PC-3 (cell line): ENCODE measurements at regions not wholly inside any gene's neighbourhood (a gene's known extent, or its start where the extent isn't known, plus 50 kb on each side); places are given as distances from the start of the nearest gene placed in this dataset.

ENCODE experiments used
- ATAC-seq: fragments of 200-7000 bp; cut with Tn5 transposase; 2 replicates; pipeline ENCODE4 v1.9.1; 2020; ENCODE audit warnings: mild to moderate bottlenecking, moderate library complexity
- BruUV-seq: library from RNA; stranded (reverse); fragments of 400-500 nt; replicated peaks from 2 replicates; lab custom pipeline; 2021; lab: Mats Ljungman, UMichigan
- CTCF ChIA-PET: fragments of 300-600 bp; sonication (Branson Sonifier 250); formaldehyde crosslinking; loops from one replicate; lab custom pipeline; 2022; ENCODE audit warnings: antibody characterized with exemption; lab: Charles Lee
- POLR2A ChIA-PET: fragments of 300-600 bp; sonication (Branson Sonifier 250); formaldehyde crosslinking; loops from one replicate; lab custom pipeline; 2022; ENCODE audit warnings: antibody characterized with exemption; ENCODE audit not compliant: unreplicated experiment; lab: Charles Lee
- DNase-seq: peaks from one replicate; pipeline ENCODE4 v3.0.0-alpha.2; 2015
- H2AFZ ChIP-seq: fragments of 300-600 bp; sonication (generic); 2 replicates; pipeline ENCODE4 v1.6.0; 2016; ENCODE audit warnings: antibody characterized with exemption, low read length
- H3F3A ChIP-seq: fragments of 300-600 bp; sonication (generic); one replicate; pipeline ENCODE4 v1.6.0; 2017; ENCODE audit warnings: antibody characterized with exemption, low read length, control low read depth, mild to moderate bottlenecking; ENCODE audit not compliant: unreplicated experiment
- H3K27ac ChIP-seq: fragments of 300-600 bp; sonication (generic); 2 replicates; pipeline ENCODE4 v1.5.1; 2016; ENCODE audit warnings: mild to moderate bottlenecking, low read length
- H3K27me3 ChIP-seq: fragments of 300-600 bp; sonication (generic); 2 replicates; pipeline ENCODE4 v1.6.1; 2016; ENCODE audit warnings: low read length, mixed read lengths
- H3K36me3 ChIP-seq: fragments of 300-600 bp; sonication (generic); 2 replicates; pipeline ENCODE4 v1.6.1; 2016; ENCODE audit warnings: low read depth, mixed run types, low read length, mixed read lengths
- H3K4me1 ChIP-seq: fragments of 300-600 bp; sonication (generic); 2 replicates; pipeline ENCODE4 v1.5.1; 2016; ENCODE audit warnings: low read length; ENCODE audit not compliant: insufficient read depth
- H3K4me2 ChIP-seq: fragments of 300-600 bp; sonication (generic); 2 replicates; pipeline ENCODE4 v1.6.0; 2016; ENCODE audit warnings: low read length
- H3K4me3 ChIP-seq: fragments of 300-600 bp; sonication (generic); 2 replicates; pipeline ENCODE4 v1.5.1; 2016; ENCODE audit warnings: mild to moderate bottlenecking, low read length, mixed read lengths
- H3K79me2 ChIP-seq: fragments of 300-600 bp; sonication (generic); 2 replicates; pipeline ENCODE4 v1.6.1; 2017; ENCODE audit warnings: low read length, mixed read lengths
- H3K9ac ChIP-seq: fragments of 300-600 bp; sonication (generic); 2 replicates; pipeline ENCODE4 v1.6.0; 2016; ENCODE audit warnings: mild to moderate bottlenecking, low read length
- H3K9me2 ChIP-seq: fragments of 300-600 bp; sonication (generic); replicated peaks from 2 replicates; pipeline ENCODE4 v1.6.1; 2016; ENCODE audit warnings: mixed run types, low read length, mixed read lengths
- H3K9me3 ChIP-seq: fragments of 300-600 bp; sonication (generic); 2 replicates; pipeline ENCODE4 v1.6.1; 2016; ENCODE audit warnings: low read length, mixed read lengths
- H4K20me1 ChIP-seq: fragments of 300-600 bp; sonication (generic); 2 replicates; pipeline ENCODE4 v1.6.1; 2016; ENCODE audit warnings: low read length, mixed read lengths
- CTCF ChIP-seq: fragments of 300-600 bp; sonication (generic); conservative IDR thresholded peaks from 2 replicates; pipeline ENCODE4 v1.5.1; 2017; ENCODE audit warnings: antibody characterized with exemption, low read depth, mild to moderate bottlenecking, low read length
- EZH2 ChIP-seq: fragments of 300-600 bp; sonication (generic); IDR thresholded peaks from one replicate; pipeline ENCODE4 v1.6.1; 2017; ENCODE audit warnings: antibody characterized with exemption, mild to moderate bottlenecking, low read length; ENCODE audit not compliant: unreplicated experiment
- EZH2phosphoT487 ChIP-seq: fragments of 300-600 bp; sonication (generic); IDR thresholded peaks from 2 replicates; pipeline ENCODE4 v1.6.1; 2018; ENCODE audit warnings: mild to moderate bottlenecking, antibody characterized with exemption, low read length, borderline replicate concordance
- intact Hi-C: fragments of 100-400 bp; cut with micrococcal nuclease; formaldehyde crosslinking; loops from 2 replicates; pipeline ENCODE4 v1.9.0; 2023

DNA sequence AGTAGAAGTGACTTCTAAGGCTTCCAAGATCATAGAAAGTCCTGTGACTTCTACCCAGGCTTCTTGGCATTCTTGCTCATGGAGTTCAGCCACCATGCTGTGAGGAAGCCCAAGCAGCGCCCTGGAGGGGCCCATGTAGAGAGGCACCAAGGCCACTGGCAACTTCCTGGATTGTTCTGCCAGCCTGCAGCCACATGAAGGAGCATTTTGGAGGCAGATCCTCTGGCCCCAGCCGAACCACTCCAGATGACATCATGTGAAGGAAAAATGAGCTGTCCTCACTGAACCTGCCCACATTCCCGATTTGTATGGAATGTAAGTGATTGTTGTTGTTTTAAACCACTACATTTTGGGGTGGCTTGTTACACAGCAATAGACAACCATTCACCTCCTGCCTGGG lies 51.5 kb upstream of the MNX1 start:
- TF ChIP-seq EZH2phosphoT487 (no peak), CTCF (no peak), EZH2 (no peak)
- H4K20me1 ChIP-seq = no peaks in the 10 kb centered on the region
- no peaks in the 10 kb centered on the region for H3K9me2 ChIP-seq
- no peak overlapping the region for H3K9ac ChIP-seq
- no peaks in the 10 kb centered on the region for H3K9me3 ChIP-seq
- H3K27me3 ChIP-seq = peaks cover 49% of the 10 kb centered on the region
- ChIA-PET POLR2A (no interaction called here), CTCF (no interaction called here)
- no TSS peak for BruUV-seq
- H3F3A ChIP-seq = no peaks in the 10 kb centered on the region
- H3K4me1 ChIP-seq = no peaks in the 10 kb centered on the region
- H3K27ac ChIP-seq = no peak overlapping the region
- ATAC-seq (no peak), DNase-seq (no peak)
- H3K4me3 ChIP-seq = no peak overlapping the region
- intact Hi-C loops = no loop called here
- H3K4me2 ChIP-seq = no peak overlapping the region
- H2AFZ ChIP-seq = no peak overlapping the region
- H3K79me2 ChIP-seq = no peaks in the 10 kb centered on the region
- H3K36me3 ChIP-seq = no peaks in the 10 kb centered on the region

- Histone ChIP-seq H3K9ac (no peak overlapping the region), H3K27me3 (peaks cover 49% of the 10 kb centered on the region), H3K4me2 (no peak overlapping the region), H3K79me2 (no peaks in the 10 kb centered on the region), H3K4me1 (no peaks in the 10 kb centered on the region), H3K36me3 (no peaks in the 10 kb centered on the region), H2AFZ (no peak overlapping the region), H3K4me3 (no peak overlapping the region), H3K27ac (no peak overlapping the region), H3K9me2 (no peaks in the 10 kb centered on the region), H4K20me1 (no peaks in the 10 kb centered on the region), H3K9me3 (no peaks in the 10 kb centered on the region), H3F3A (no peaks in the 10 kb centered on the region)
- DNase-seq (no peak), ATAC-seq (no peak)
- TF ChIP-seq CTCF = no peak
- no peak for TF ChIP-seq EZH2phosphoT487
- TF ChIP-seq EZH2 = no peak
- intact Hi-C loops = no loop called here
- CTCF ChIA-PET = no interaction called here
- POLR2A ChIA-PET = no interaction called here
- BruUV-seq = no TSS peak
These were observed 54.6 kb upstream of the MNX1 start for GRCh38 chr7:157065046-157065445.

DNA sequence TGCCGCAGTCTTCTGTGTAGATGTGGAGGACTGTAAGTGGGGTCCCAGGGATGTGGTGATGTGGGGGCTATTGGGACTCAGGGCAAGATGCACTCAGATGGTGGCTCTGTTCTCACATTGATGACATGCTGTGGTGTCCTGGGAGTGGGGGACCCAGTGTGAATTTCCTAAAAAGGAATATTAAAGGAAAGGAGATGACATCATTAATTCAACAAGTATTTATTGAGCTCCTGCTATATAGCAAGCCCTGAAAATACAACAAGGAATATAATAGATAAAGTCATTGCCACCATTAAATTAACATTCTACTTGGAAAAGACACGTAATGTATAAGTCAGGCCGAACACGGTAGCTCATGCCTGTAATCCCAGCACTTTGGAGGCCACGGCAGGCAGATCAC lies 61.9 kb upstream of the MNX1 start:
- H3K4me1 ChIP-seq = no peaks in the 10 kb centered on the region
- peaks cover 81% of the 10 kb centered on the region for H3K27me3 ChIP-seq
- H3K4me3 ChIP-seq = no peak overlapping the region
- ChIA-PET POLR2A (no interaction called here), CTCF (no interaction called here)
- no peak overlapping the region for H3K4me2 ChIP-seq
- H3K36me3 ChIP-seq = no peaks in the 10 kb centered on the region
- ATAC-seq = no peak
- H3K27ac ChIP-seq = no peak overlapping the region
- intact Hi-C loops = no loop called here
- H3K79me2 ChIP-seq = no peaks in the 10 kb centered on the region
- no peaks in the 10 kb centered on the region for H3F3A ChIP-seq
- no peaks in the 10 kb centered on the region for H3K9me3 ChIP-seq
- H2AFZ ChIP-seq = no peak overlapping the region
- no peaks in the 10 kb centered on the region for H3K9me2 ChIP-seq
- no peak for TF ChIP-seq EZH2phosphoT487
- no peak for TF ChIP-seq EZH2
- no peak for TF ChIP-seq CTCF
- DNase-seq = no peak
- no peak overlapping the region for H3K9ac ChIP-seq
- BruUV-seq = no TSS peak
- H4K20me1 ChIP-seq = no peaks in the 10 kb centered on the region
